Erythroblast (primary cell): ENCODE measurements at regions not wholly inside any gene's neighbourhood (a gene's known extent, or its start where the extent isn't known, plus 50 kb on each side); places are given as distances from the start of the nearest gene placed in this dataset.

Experiments used
- GATA1 ChIP-seq: IDR thresholded peaks from 2 replicates; pipeline ENCODE4 v1.6.1; 2011; ENCODE audit warnings: low read depth, mild to moderate bottlenecking, control low read depth, low read length, moderate library complexity
- POLR2A ChIP-seq: IDR thresholded peaks from 2 replicates; pipeline ENCODE4 v1.6.1; 2011; ENCODE audit warnings: mild to moderate bottlenecking, low read length

DNA sequence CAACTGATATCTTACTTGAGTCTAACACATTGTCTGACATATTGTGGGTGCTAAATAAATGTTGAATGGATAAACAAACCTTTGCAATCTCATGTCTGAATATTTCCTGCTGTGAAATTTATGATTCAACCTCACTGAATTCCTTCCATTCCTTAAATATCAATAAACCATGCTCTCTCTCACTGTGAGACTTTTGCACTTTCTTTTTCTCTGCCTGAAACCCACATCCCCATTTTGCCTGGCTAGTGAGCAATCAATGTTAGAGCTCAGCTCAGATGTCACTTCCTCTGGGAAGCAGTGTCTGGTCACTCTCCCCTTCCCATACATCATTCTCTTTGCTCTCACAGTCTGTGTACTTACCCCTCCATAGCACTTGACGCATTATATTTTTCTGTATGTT, 383.7 kb upstream of the TRPC7 start:
- TF ChIP-seq POLR2A: no peak
- TF ChIP-seq GATA1: no peak
